ENCODE measurements at regions not wholly inside any gene's neighbourhood (a gene's known extent, or its start where the extent isn't known, plus 50 kb on each side); places are given as distances from the start of the nearest gene placed in this dataset.

DNA sequence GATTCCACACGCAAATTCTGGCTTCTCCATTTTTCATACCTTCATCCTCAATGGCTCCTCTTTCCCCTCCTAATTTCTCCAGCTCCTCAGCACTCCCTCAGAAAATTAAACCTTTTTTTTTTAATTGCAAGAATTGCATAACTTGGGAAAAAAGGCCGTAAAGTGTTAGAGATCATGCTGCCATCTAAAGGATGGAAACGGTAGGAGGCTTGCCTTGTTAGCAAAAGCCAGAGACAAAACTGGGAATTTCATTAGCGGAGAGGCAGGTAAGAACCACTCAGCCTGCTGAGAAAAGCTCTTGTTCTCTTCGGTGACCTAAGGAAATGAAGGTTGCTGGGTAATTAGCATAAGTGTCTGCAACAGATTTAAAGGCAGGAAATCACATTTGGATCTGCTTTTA, 204.3 kb downstream of the AEBP2 start:
- POLR2A ChIA-PET (ENCODE audit: partially characterized antibody) = no interaction called here
- H3K27me3 ChIP-seq (ENCODE audit: insufficient read depth, low read length) = no peaks in the 10 kb centered on the region
- H3K4me1 ChIP-seq (ENCODE audit: insufficient read depth, low read length) = no peaks in the 10 kb centered on the region
- DNase-seq = no peak
- no peak overlapping the region for H3K4me3 ChIP-seq (ENCODE audit: low read length in 2 of 2)
- Mint-ChIP-seq H3K27me3 (no peaks in the 10 kb centered on the region), H3K36me3 (peaks cover 0 to 4% of the 10 kb centered on the region in 2 donors), H3K4me3 (no peak overlapping the region), H3K27ac (no peak overlapping the region), H3K9me3 (peaks cover 0 to 14% (median 2%) of the 10 kb centered on the region in 8 donors), H3K4me1 (no peaks in the 10 kb centered on the region)
- no peaks in the 10 kb centered on the region for H3K36me3 ChIP-seq (ENCODE audit: insufficient read depth, low read length)
- intact Hi-C loops (cut with micrococcal nuclease) = no loop called here
- no peaks in the 10 kb centered on the region for H3K9me3 ChIP-seq (ENCODE audit: control insufficient read depth in 1 of 2, low read length in 2 of 2)
- CTCF ChIA-PET (ENCODE audit: partially characterized antibody) = no interaction called here
- H3K27ac ChIP-seq (ENCODE audit: low read depth, low read length) = no peak overlapping the region

DNA sequence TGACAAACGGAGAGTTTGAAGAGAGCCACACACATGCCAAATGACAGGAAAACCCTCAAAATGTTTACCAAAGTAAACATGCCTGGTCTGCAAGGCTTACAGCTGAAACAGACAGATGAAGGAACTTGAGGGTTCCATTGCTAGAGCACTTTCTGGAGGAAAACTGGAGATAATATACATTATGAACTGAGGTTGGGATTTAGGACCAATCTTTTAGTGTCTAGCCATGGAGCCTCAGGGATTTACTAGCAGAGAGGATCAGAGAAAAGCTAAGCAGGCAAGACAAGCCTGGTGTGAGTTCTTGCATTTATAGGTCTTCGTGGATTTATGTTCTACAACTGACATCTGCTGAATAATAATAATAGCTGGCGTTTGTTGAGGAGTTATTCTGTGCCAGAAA, 205.3 kb downstream of the AEBP2 start:
- Histone ChIP-seq H3K27me3 (ENCODE audit: insufficient read depth, low read length) (no peaks in the 10 kb centered on the region), H3K27ac (ENCODE audit: low read depth, low read length) (no peak overlapping the region), H3K4me1 (ENCODE audit: insufficient read depth, low read length) (no peaks in the 10 kb centered on the region), H3K4me3 (ENCODE audit: low read length in 2 of 2) (no peak overlapping the region), H3K9me3 (ENCODE audit: control insufficient read depth in 1 of 2, low read length in 2 of 2) (no peaks in the 10 kb centered on the region), H3K36me3 (ENCODE audit: insufficient read depth, low read length) (no peaks in the 10 kb centered on the region)
- H3K27me3 Mint-ChIP-seq = no peaks in the 10 kb centered on the region
- no peaks in the 10 kb centered on the region for H3K4me1 Mint-ChIP-seq
- DNase-seq = no peak
- no peak overlapping the region for H3K27ac Mint-ChIP-seq
- H3K36me3 Mint-ChIP-seq = peaks cover 0 to 4% of the 10 kb centered on the region in 2 donors
- intact Hi-C loops (cut with micrococcal nuclease) = no loop called here
- peaks cover 0 to 14% (median 2%) of the 10 kb centered on the region in 8 donors for H3K9me3 Mint-ChIP-seq
- H3K4me3 Mint-ChIP-seq = no peak overlapping the region
- ChIA-PET POLR2A (ENCODE audit: partially characterized antibody) (no interaction called here), CTCF (ENCODE audit: partially characterized antibody) (no interaction called here)

DNA sequence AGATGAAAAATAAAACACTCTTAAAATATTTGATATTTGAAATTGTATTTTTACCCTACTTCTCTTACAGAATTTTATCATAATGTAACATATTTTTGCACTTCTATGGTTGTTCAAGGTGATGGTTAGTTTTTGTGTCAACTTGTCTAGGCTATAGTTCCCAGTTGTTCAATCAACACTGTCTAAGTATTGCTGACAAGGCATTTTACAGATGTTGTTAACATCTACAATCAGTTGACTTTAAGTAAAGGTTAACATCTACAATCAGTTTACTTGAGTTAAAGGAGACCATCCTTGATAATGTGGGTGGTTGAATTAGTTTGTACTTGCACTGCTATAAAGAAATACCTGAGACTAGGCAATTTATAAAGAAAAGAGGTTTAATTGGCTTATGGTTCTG, 206.5 kb downstream of the AEBP2 start:
- Mint-ChIP-seq H3K27ac (no peak overlapping the region), H3K4me1 (no peaks in the 10 kb centered on the region), H3K9me3 (peaks cover 0 to 14% (median 2%) of the 10 kb centered on the region in 8 donors), H3K36me3 (peaks cover 0 to 4% of the 10 kb centered on the region in 2 donors), H3K4me3 (no peak overlapping the region), H3K27me3 (no peaks in the 10 kb centered on the region)
- CTCF ChIA-PET (ENCODE audit: partially characterized antibody) = no interaction called here
- no peak for DNase-seq
- intact Hi-C loops (cut with micrococcal nuclease) = no loop called here
- Histone ChIP-seq H3K4me3 (ENCODE audit: low read length in 2 of 2) (no peak overlapping the region), H3K4me1 (ENCODE audit: insufficient read depth, low read length) (no peaks in the 10 kb centered on the region), H3K36me3 (ENCODE audit: insufficient read depth, low read length) (no peaks in the 10 kb centered on the region), H3K9me3 (ENCODE audit: control insufficient read depth in 1 of 2, low read length in 2 of 2) (no peaks in the 10 kb centered on the region), H3K27me3 (ENCODE audit: insufficient read depth, low read length) (no peaks in the 10 kb centered on the region), H3K27ac (ENCODE audit: low read depth, low read length) (no peak overlapping the region)
- POLR2A ChIA-PET (ENCODE audit: partially characterized antibody) = no interaction called here

DNA sequence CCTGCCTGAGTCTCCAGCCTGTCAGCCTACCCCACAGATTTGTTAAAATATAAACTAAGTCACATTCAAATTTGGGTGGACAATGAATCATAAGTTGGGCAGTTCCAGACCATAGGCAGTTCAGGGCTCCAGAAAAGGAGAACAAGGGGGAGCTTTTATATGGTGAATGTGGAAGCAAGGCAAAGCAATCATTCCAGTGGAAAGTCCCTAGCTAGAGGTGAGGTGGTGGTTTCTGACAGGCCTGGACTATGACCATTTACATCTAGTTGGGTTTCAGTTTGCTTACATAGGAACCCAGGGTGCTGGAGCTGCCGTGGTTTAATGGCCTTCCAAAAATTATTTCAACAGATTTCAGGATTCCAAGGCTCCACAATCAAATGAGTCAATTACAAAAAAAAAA, 207.3 kb downstream of the AEBP2 start:
- Mint-ChIP-seq H3K4me1 (no peaks in the 10 kb centered on the region), H3K9me3 (peaks cover 0 to 14% (median 3%) of the 10 kb centered on the region in 8 donors), H3K27ac (no peak overlapping the region), H3K36me3 (peaks cover 0 to 4% of the 10 kb centered on the region in 2 donors), H3K4me3 (no peak overlapping the region), H3K27me3 (no peaks in the 10 kb centered on the region)
- Histone ChIP-seq H3K27ac (ENCODE audit: low read depth, low read length) (no peak overlapping the region), H3K36me3 (ENCODE audit: insufficient read depth, low read length) (no peaks in the 10 kb centered on the region), H3K27me3 (ENCODE audit: insufficient read depth, low read length) (no peaks in the 10 kb centered on the region), H3K4me3 (ENCODE audit: low read length in 2 of 2) (no peak overlapping the region), H3K4me1 (ENCODE audit: insufficient read depth, low read length) (no peaks in the 10 kb centered on the region), H3K9me3 (ENCODE audit: control insufficient read depth in 1 of 2, low read length in 2 of 2) (no peaks in the 10 kb centered on the region)
- DNase-seq = no peak
- ChIA-PET CTCF (ENCODE audit: partially characterized antibody) (no interaction called here), POLR2A (ENCODE audit: partially characterized antibody) (no interaction called here)
- intact Hi-C loops (cut with micrococcal nuclease) = no loop called here

DNA sequence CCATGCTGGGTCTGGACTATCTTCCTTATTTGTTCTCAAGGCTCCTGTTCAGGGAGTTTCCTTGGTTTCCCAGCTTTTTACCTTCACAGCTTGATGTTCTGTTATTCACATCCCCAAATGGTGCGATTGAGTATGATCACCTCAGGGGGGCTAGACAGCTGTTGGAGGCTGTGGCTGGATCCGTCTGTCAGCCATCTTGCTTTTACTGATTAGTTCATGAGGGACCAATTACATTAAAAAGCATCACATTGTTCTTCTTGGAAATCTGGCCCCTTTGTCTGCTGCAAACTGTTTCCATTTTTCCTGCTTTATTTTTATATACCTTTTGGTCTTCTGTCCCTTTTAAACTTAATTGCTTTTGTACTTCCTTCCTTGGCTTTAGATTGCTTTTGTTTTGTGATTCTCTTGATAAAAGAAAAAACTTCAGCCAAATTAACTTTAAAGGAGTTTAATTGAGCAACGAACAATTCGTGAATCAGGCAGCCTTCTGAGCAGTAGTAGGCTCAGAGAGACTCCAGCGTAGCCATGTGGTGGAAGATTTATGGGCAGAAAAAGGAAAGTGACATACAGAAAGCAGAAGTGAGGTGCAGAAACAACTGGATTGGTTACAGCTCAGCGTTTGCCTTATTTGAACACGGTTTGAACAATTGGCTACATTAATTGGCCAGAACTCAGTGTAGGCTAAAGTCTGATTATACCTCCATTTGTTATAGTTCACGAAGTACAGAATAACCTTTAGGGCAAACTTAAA, 208.7 kb downstream of the AEBP2 start:
- Histone ChIP-seq H3K27me3 (ENCODE audit: insufficient read depth, low read length) (no peaks in the 10 kb centered on the region), H3K9me3 (ENCODE audit: control insufficient read depth in 1 of 2, low read length in 2 of 2) (no peaks in the 10 kb centered on the region), H3K27ac (ENCODE audit: low read depth, low read length) (no peak overlapping the region), H3K4me3 (ENCODE audit: low read length in 2 of 2) (no peak overlapping the region), H3K4me1 (ENCODE audit: insufficient read depth, low read length) (no peaks in the 10 kb centered on the region), H3K36me3 (ENCODE audit: insufficient read depth, low read length) (no peaks in the 10 kb centered on the region)
- H3K27me3 Mint-ChIP-seq = no peaks in the 10 kb centered on the region
- H3K4me3 Mint-ChIP-seq = no peak overlapping the region
- peaks cover 0 to 4% of the 10 kb centered on the region in 2 donors for H3K36me3 Mint-ChIP-seq
- intact Hi-C loops (cut with micrococcal nuclease) = no loop called here
- H3K27ac Mint-ChIP-seq = no peak overlapping the region
- DNase-seq = no peak
- CTCF ChIA-PET (ENCODE audit: partially characterized antibody) = no interaction called here
- POLR2A ChIA-PET (ENCODE audit: partially characterized antibody) = no interaction called here
- no peaks in the 10 kb centered on the region for H3K4me1 Mint-ChIP-seq
- H3K9me3 Mint-ChIP-seq = peaks cover 0 to 14% (median 3%) of the 10 kb centered on the region in 8 donors

DNA sequence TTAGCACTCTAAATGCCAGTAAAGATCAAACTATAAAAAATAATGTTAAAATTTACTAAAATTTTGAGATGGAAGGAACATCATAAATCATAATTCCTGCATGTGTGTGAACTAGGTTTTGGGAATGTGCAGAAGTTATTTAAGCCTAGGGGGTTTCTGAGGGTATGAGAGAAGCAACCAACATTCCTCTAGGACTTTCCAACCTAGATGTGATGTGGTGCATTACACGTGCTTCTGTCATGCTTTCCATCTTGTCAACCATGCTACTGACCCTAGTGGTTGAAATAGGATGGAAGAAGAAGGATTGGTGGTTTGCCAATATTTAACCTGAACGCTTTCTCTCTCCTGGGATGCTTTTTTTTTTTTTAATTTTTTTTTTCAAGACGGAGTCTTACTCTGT, 209.3 kb downstream of the AEBP2 start:
- Histone ChIP-seq H3K4me1 (ENCODE audit: insufficient read depth, low read length) (no peaks in the 10 kb centered on the region), H3K4me3 (ENCODE audit: low read length in 2 of 2) (no peak overlapping the region), H3K9me3 (ENCODE audit: control insufficient read depth in 1 of 2, low read length in 2 of 2) (no peaks in the 10 kb centered on the region), H3K27me3 (ENCODE audit: insufficient read depth, low read length) (no peaks in the 10 kb centered on the region), H3K27ac (ENCODE audit: low read depth, low read length) (no peak overlapping the region), H3K36me3 (ENCODE audit: insufficient read depth, low read length) (no peaks in the 10 kb centered on the region)
- peaks cover 0 to 14% (median 3%) of the 10 kb centered on the region in 8 donors for H3K9me3 Mint-ChIP-seq
- no peaks in the 10 kb centered on the region for H3K27me3 Mint-ChIP-seq
- ChIA-PET POLR2A (ENCODE audit: partially characterized antibody) (no interaction called here), CTCF (ENCODE audit: partially characterized antibody) (no interaction called here)
- DNase-seq = no peak
- intact Hi-C loops (cut with micrococcal nuclease) = no loop called here
- H3K4me3 Mint-ChIP-seq = no peak overlapping the region
- no peak overlapping the region for H3K27ac Mint-ChIP-seq
- H3K4me1 Mint-ChIP-seq = no peaks in the 10 kb centered on the region
- H3K36me3 Mint-ChIP-seq = peaks cover 0 to 4% of the 10 kb centered on the region in 2 donors

DNA sequence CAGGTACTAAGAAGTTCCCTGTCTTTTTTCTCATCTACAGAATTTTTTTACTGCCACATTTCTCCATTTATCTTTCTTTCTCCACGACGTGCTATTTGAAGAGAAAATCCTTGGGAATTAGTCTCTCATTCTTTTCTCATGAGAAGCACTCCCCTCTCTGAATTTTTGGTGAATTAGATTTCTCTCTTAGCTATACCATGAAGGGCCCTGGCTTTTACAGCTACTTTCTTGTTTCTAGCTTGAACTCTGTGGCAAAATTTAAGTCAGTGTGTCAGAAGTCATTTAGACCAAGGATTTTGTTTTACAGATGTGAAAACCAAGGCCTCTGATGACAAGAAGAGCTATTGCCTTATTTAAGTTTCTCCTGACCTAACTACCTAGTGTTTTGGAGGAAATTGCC, 213.1 kb downstream of the AEBP2 start:
- H3K9me3 ChIP-seq (ENCODE audit: control insufficient read depth in 1 of 2, low read length in 2 of 2) = no peaks in the 10 kb centered on the region
- no peaks in the 10 kb centered on the region for H3K4me1 ChIP-seq (ENCODE audit: insufficient read depth, low read length)
- no peak for DNase-seq
- no peaks in the 10 kb centered on the region for H3K27me3 Mint-ChIP-seq
- CTCF ChIA-PET (ENCODE audit: partially characterized antibody) = no interaction called here
- H3K36me3 Mint-ChIP-seq = no peaks in the 10 kb centered on the region
- POLR2A ChIA-PET (ENCODE audit: partially characterized antibody) = no interaction called here
- H3K36me3 ChIP-seq (ENCODE audit: insufficient read depth, low read length) = no peaks in the 10 kb centered on the region
- H3K27ac Mint-ChIP-seq = no peak overlapping the region
- H3K9me3 Mint-ChIP-seq = peaks cover 0 to 2% (median 0%) of the 10 kb centered on the region in 8 donors
- H3K4me3 ChIP-seq (ENCODE audit: low read length in 2 of 2) = no peak overlapping the region
- no peak overlapping the region for H3K27ac ChIP-seq (ENCODE audit: low read depth, low read length)
- H3K4me1 Mint-ChIP-seq = no peaks in the 10 kb centered on the region
- H3K27me3 ChIP-seq (ENCODE audit: insufficient read depth, low read length) = no peaks in the 10 kb centered on the region
- intact Hi-C loops (cut with micrococcal nuclease) = no loop called here
- no peak overlapping the region for H3K4me3 Mint-ChIP-seq

Data from CD4-positive, alpha-beta memory T cell (primary cell).